ENCODE measurements at regions not wholly inside any gene's neighbourhood (a gene's known extent, or its start where the extent isn't known, plus 50 kb on each side); places are given as distances from the start of the nearest gene placed in this dataset.

GRCh38 chr14:97603201-97603600, 806.0 kb downstream of the VRK1 start:
- Histone ChIP-seq H3K4me3 (ENCODE audit: low read length in 2 of 2) (no peak overlapping the region), H3K4ac (ENCODE audit: low read length) (no peak overlapping the region), H3K36me3 (replicated peaks in 1 of 2; ENCODE audit: control insufficient read depth in 2 of 2, insufficient read depth in 2 of 2, low read length in 2 of 2) (no peaks in the 10 kb centered on the region), H2AFZ (ENCODE audit: low read length) (no peak overlapping the region), H3K18ac (ENCODE audit: low read length) (no peak overlapping the region), H4K8ac (ENCODE audit: low read depth, low read length) (no peak overlapping the region), H3K4me2 (ENCODE audit: insufficient read depth, low read length, poor library complexity, severe bottlenecking) (no peak overlapping the region), H2AK5ac (ENCODE audit: low read depth, low read length) (no peak overlapping the region), H3K14ac (ENCODE audit: low read length) (no peak overlapping the region), H3K27ac (replicated peaks; ENCODE audit: low read length) (no peak overlapping the region), H2BK15ac (ENCODE audit: low read length) (no peak overlapping the region), H4K91ac (ENCODE audit: low read depth, low read length, poor library complexity) (no peak overlapping the region), H2BK12ac (ENCODE audit: low read length) (no peak overlapping the region), H2BK120ac (ENCODE audit: low read depth, low read length) (no peak overlapping the region), H3K9ac (ENCODE audit: low read depth, low read length, poor library complexity) (no peak overlapping the region), H3K9me3 (replicated peaks in 1 of 2; ENCODE audit: control insufficient read depth in 2 of 2, insufficient read depth in 1 of 2, low read depth in 1 of 2, low read length in 2 of 2) (no peaks in the 10 kb centered on the region), H3K27me3 (ENCODE audit: control insufficient read depth in 3 of 3, insufficient read depth in 3 of 3, low read depth in 1 of 3, low read length in 3 of 3) (no peaks in the 10 kb centered on the region), H3K79me1 (ENCODE audit: low read depth, low read length) (no peaks in the 10 kb centered on the region), H3K23ac (ENCODE audit: low read depth, low read length, poor library complexity) (no peak overlapping the region), H3K4me1 (ENCODE audit: control insufficient read depth in 2 of 2, insufficient read depth in 1 of 2, low read depth in 1 of 2, low read length in 2 of 2) (no peaks in the 10 kb centered on the region), H2BK5ac (ENCODE audit: low read length) (no peak overlapping the region)
- WGBS, 2 donors (ENCODE audit: extremely low coverage in 2 of 2, insufficient read length in 2 of 2, insufficient replicate concordance in 1 of 2) = no CpG with 5 or more reads among the region's 3 CpGs
- DNase-seq (ENCODE audit: low spot score) = no peak

GRCh38 chr14:97604731-97605130, 807.5 kb downstream of the VRK1 start:
- no peaks in the 10 kb centered on the region for H3K36me3 ChIP-seq (replicated peaks in 1 of 2; ENCODE audit: control insufficient read depth in 2 of 2, insufficient read depth in 2 of 2, low read length in 2 of 2)
- no peaks in the 10 kb centered on the region for H3K4me1 ChIP-seq (ENCODE audit: control insufficient read depth in 2 of 2, insufficient read depth in 1 of 2, low read depth in 1 of 2, low read length in 2 of 2)
- H3K27ac ChIP-seq (replicated peaks; ENCODE audit: low read length) = no peak overlapping the region
- no CpG with 5 or more reads among the region's 6 CpGs for WGBS, 2 donors (ENCODE audit: extremely low coverage in 2 of 2, insufficient read length in 2 of 2, insufficient replicate concordance in 1 of 2)
- DNase-seq (ENCODE audit: low spot score) = no peak
- H3K14ac ChIP-seq (ENCODE audit: low read length) = no peak overlapping the region
- H3K79me1 ChIP-seq (ENCODE audit: low read depth, low read length) = no peaks in the 10 kb centered on the region
- H4K91ac ChIP-seq (ENCODE audit: low read depth, low read length, poor library complexity) = no peak overlapping the region
- no peak overlapping the region for H3K4me3 ChIP-seq (ENCODE audit: low read length in 2 of 2)
- H2AFZ ChIP-seq (ENCODE audit: low read length) = no peak overlapping the region
- H2BK120ac ChIP-seq (ENCODE audit: low read depth, low read length) = no peak overlapping the region
- no peak overlapping the region for H2AK5ac ChIP-seq (ENCODE audit: low read depth, low read length)
- no peak overlapping the region for H2BK15ac ChIP-seq (ENCODE audit: low read length)
- H2BK12ac ChIP-seq (ENCODE audit: low read length) = no peak overlapping the region
- no peak overlapping the region for H3K4me2 ChIP-seq (ENCODE audit: insufficient read depth, low read length, poor library complexity, severe bottlenecking)
- no peaks in the 10 kb centered on the region for H3K9me3 ChIP-seq (replicated peaks in 1 of 2; ENCODE audit: control insufficient read depth in 2 of 2, insufficient read depth in 1 of 2, low read depth in 1 of 2, low read length in 2 of 2)
- H3K9ac ChIP-seq (ENCODE audit: low read depth, low read length, poor library complexity) = no peak overlapping the region
- no peak overlapping the region for H2BK5ac ChIP-seq (ENCODE audit: low read length)
- no peak overlapping the region for H4K8ac ChIP-seq (ENCODE audit: low read depth, low read length)
- no peak overlapping the region for H3K4ac ChIP-seq (ENCODE audit: low read length)
- no peaks in the 10 kb centered on the region for H3K27me3 ChIP-seq (ENCODE audit: control insufficient read depth in 3 of 3, insufficient read depth in 3 of 3, low read depth in 1 of 3, low read length in 3 of 3)
- H3K18ac ChIP-seq (ENCODE audit: low read length) = no peak overlapping the region
- H3K23ac ChIP-seq (ENCODE audit: low read depth, low read length, poor library complexity) = no peak overlapping the region

DNA sequence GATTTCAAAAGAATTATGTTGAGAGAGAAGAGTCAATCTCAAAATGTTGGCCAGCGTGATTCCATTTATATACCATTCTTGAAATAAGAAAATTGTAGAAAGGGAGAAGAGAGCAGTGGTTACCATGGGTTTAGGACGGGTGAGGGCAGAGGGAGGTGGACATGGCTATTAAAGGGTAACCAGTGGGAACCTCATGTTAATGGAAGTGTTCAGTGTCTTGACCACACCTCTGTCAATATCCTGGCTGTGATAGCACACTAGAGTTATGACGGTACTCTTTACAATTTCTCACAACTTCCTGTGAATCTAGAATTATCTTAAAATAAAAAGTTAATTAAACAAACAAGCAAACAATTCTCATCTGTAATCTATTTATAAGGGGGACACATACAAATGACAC, 821.2 kb downstream of the VRK1 start:
- no peak overlapping the region for H2AK5ac ChIP-seq (ENCODE audit: low read depth, low read length)
- no peaks in the 10 kb centered on the region for H3K79me1 ChIP-seq (ENCODE audit: low read depth, low read length)
- no peak overlapping the region for H2BK15ac ChIP-seq (ENCODE audit: low read length)
- H2BK12ac ChIP-seq (ENCODE audit: low read length) = no peak overlapping the region
- no peaks in the 10 kb centered on the region for H3K36me3 ChIP-seq (replicated peaks in 1 of 2; ENCODE audit: control insufficient read depth in 2 of 2, insufficient read depth in 2 of 2, low read length in 2 of 2)
- WGBS, 2 donors (ENCODE audit: extremely low coverage in 2 of 2, insufficient read length in 2 of 2, insufficient replicate concordance in 1 of 2) = no CpG with 5 or more reads among the region's 3 CpGs
- H3K23ac ChIP-seq (ENCODE audit: low read depth, low read length, poor library complexity) = no peak overlapping the region
- no peaks in the 10 kb centered on the region for H3K27me3 ChIP-seq (ENCODE audit: control insufficient read depth in 3 of 3, insufficient read depth in 3 of 3, low read depth in 1 of 3, low read length in 3 of 3)
- H3K4me2 ChIP-seq (ENCODE audit: insufficient read depth, low read length, poor library complexity, severe bottlenecking) = no peak overlapping the region
- H3K14ac ChIP-seq (ENCODE audit: low read length) = no peak overlapping the region
- no peak overlapping the region for H3K27ac ChIP-seq (replicated peaks; ENCODE audit: low read length)
- H3K9ac ChIP-seq (ENCODE audit: low read depth, low read length, poor library complexity) = no peak overlapping the region
- DNase-seq (ENCODE audit: low spot score) = no peak
- no peak overlapping the region for H3K4me3 ChIP-seq (ENCODE audit: low read length in 2 of 2)
- no peak overlapping the region for H2BK5ac ChIP-seq (ENCODE audit: low read length)
- H3K4me1 ChIP-seq (ENCODE audit: control insufficient read depth in 2 of 2, insufficient read depth in 1 of 2, low read depth in 1 of 2, low read length in 2 of 2) = no peaks in the 10 kb centered on the region
- no peak overlapping the region for H3K18ac ChIP-seq (ENCODE audit: low read length)
- H3K4ac ChIP-seq (ENCODE audit: low read length) = no peak overlapping the region
- no peak overlapping the region for H2AFZ ChIP-seq (ENCODE audit: low read length)
- H4K8ac ChIP-seq (ENCODE audit: low read depth, low read length) = no peak overlapping the region
- peaks cover 0 to 1% of the 10 kb centered on the region in 2 donors for H3K9me3 ChIP-seq (replicated peaks in 1 of 2; ENCODE audit: control insufficient read depth in 2 of 2, insufficient read depth in 1 of 2, low read depth in 1 of 2, low read length in 2 of 2)
- H2BK120ac ChIP-seq (ENCODE audit: low read depth, low read length) = no peak overlapping the region
- no peak overlapping the region for H4K91ac ChIP-seq (ENCODE audit: low read depth, low read length, poor library complexity)

- H3K4me2 ChIP-seq (ENCODE audit: insufficient read depth, low read length, poor library complexity, severe bottlenecking) = no peak overlapping the region
Measured at GRCh38 chr14:97618917-97619690, 821.9 kb downstream of the VRK1 start.

More at GRCh38 chr14:97618917-97619690, 821.9 kb downstream of the VRK1 start:
- Histone ChIP-seq H3K27me3 (ENCODE audit: control insufficient read depth in 3 of 3, insufficient read depth in 3 of 3, low read depth in 1 of 3, low read length in 3 of 3) (no peaks in the 10 kb centered on the region), H3K4me3 (ENCODE audit: low read length in 2 of 2) (no peak overlapping the region), H4K8ac (ENCODE audit: low read depth, low read length) (no peak overlapping the region), H2AFZ (ENCODE audit: low read length) (no peak overlapping the region), H2AK5ac (ENCODE audit: low read depth, low read length) (no peak overlapping the region), H3K18ac (ENCODE audit: low read length) (no peak overlapping the region), H3K36me3 (replicated peaks in 1 of 2; ENCODE audit: control insufficient read depth in 2 of 2, insufficient read depth in 2 of 2, low read length in 2 of 2) (no peaks in the 10 kb centered on the region), H3K4ac (ENCODE audit: low read length) (no peak overlapping the region), H2BK12ac (ENCODE audit: low read length) (no peak overlapping the region), H2BK120ac (ENCODE audit: low read depth, low read length) (no peak overlapping the region), H3K27ac (replicated peaks; ENCODE audit: low read length) (no peak overlapping the region), H3K23ac (ENCODE audit: low read depth, low read length, poor library complexity) (no peak overlapping the region), H3K9me3 (replicated peaks in 1 of 2; ENCODE audit: control insufficient read depth in 2 of 2, insufficient read depth in 1 of 2, low read depth in 1 of 2, low read length in 2 of 2) (peaks cover 0 to 1% of the 10 kb centered on the region in 2 donors), H2BK15ac (ENCODE audit: low read length) (no peak overlapping the region), H4K91ac (ENCODE audit: low read depth, low read length, poor library complexity) (no peak overlapping the region), H3K79me1 (ENCODE audit: low read depth, low read length) (no peaks in the 10 kb centered on the region), H3K14ac (ENCODE audit: low read length) (no peak overlapping the region), H3K9ac (ENCODE audit: low read depth, low read length, poor library complexity) (no peak overlapping the region), H3K4me1 (ENCODE audit: control insufficient read depth in 2 of 2, insufficient read depth in 1 of 2, low read depth in 1 of 2, low read length in 2 of 2) (no peaks in the 10 kb centered on the region), H2BK5ac (ENCODE audit: low read length) (no peak overlapping the region)
- no CpG with 5 or more reads among the region's 1 CpG for WGBS, 2 donors (ENCODE audit: extremely low coverage in 2 of 2, insufficient read length in 2 of 2, insufficient replicate concordance in 1 of 2)
- DNase-seq (ENCODE audit: low spot score) = no peak
